ENCODE measurements at regions not wholly inside any gene's neighbourhood (a gene's known extent, or its start where the extent isn't known, plus 50 kb on each side); places are given as distances from the start of the nearest gene placed in this dataset.

DNA sequence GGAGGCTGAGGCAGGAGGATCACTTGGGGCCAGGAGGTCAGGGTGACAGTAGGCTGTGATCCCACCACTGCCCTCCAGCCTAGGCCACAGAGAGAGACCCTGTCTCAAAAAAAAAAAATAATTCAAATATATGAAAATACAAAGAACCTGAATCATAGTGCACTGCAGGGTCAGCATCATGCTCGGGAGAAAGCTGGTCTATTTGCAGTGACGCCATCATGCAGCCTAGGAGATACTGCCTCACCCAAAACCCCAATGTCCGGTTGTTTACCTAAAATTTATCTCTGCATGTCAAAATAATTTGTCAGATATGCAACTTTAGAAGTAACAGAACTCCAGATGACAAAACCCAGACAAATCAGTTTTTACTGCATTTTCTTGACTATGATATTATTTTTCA is 61.5 kb upstream of the ALKAL2 start:
- DNase-seq (ENCODE audit: low read depth in 2 of 2, low spot score in 1 of 2), result no peak

- DNase-seq (ENCODE audit: low read depth in 2 of 2, low spot score in 1 of 2), result no peak
Measured at GRCh38 chr2:348361-348916, 60.5 kb upstream of the ALKAL2 start.

GRCh38 chr2:344811-345210 is 56.9 kb upstream of the ALKAL2 start:
- no peak for DNase-seq (ENCODE audit: low read depth in 2 of 2, low spot score in 1 of 2)

GRCh38 chr2:343355-343754 is 55.5 kb upstream of the ALKAL2 start:
- no peak for DNase-seq (ENCODE audit: low read depth in 2 of 2, low spot score in 1 of 2)

- no peak for DNase-seq (ENCODE audit: low read depth in 2 of 2, low spot score in 1 of 2)
Measured at GRCh38 chr2:341912-342311, 54.0 kb upstream of the ALKAL2 start.

DNA sequence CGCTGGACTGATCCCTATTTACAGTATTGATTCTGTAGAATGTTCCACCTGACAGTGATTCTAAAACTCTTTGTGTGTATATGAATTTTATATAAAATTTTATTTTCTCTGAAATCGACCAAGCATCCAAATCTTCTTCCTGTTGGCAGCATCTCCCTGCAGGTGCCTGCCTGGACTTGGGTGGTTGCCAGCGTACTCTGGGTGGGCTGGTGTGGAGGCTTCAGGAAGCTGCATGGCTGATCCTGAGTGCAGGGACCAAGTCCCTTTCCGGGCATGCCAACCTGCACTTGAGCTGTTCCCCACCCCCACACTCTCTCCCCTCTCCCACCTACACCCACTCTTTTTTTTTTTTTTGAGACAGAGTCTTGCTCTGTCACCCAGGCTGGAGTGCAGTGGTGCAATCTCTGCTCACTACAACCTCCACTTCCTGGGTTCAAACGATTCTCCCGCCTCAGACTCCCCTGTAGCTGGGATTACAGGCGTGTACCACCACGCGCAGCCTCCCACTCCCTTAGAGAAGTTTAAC is 53.2 kb upstream of the ALKAL2 start:
- DNase-seq (ENCODE audit: low read depth in 2 of 2, low spot score in 1 of 2), result no peak

Measured in stimulated activated CD8-positive, alpha-beta memory T cell treated with anti-CD3 and anti-CD28 coated beads, Interleukin-4, amount 100 ng/mL, for 4 hours (primary cell).